ENCODE measurements at regions not wholly inside any gene's neighbourhood (a gene's known extent, or its start where the extent isn't known, plus 50 kb on each side); places are given as distances from the start of the nearest gene placed in this dataset.
A peak's percentile ranks its signal among the peaks of the same experiment; 100 is the strongest.

GRCh38 chr5:17951392-17952169 is 317.3 kb downstream of the TAF11L14 start:
- peak overlapping the region; percentile 3 for H2AFZ ChIP-seq (ENCODE audit: low read length)
- no peak overlapping the region for H3K27ac ChIP-seq (ENCODE audit: insufficient read length, low read depth, low read length)
- no peak overlapping the region for H3K14ac ChIP-seq (ENCODE audit: insufficient read depth, low read length)
- no peaks in the 10 kb centered on the region for H3K27me3 ChIP-seq (ENCODE audit: insufficient read depth, low read length)
- H3K79me2 ChIP-seq (ENCODE audit: insufficient read depth, low read length) = no peaks in the 10 kb centered on the region
- no peak overlapping the region for H2BK15ac ChIP-seq (ENCODE audit: low read depth, low read length)
- peak overlapping the region; percentile 7 for H3K18ac ChIP-seq (ENCODE audit: insufficient read length, low read depth, low read length)
- Mint-ChIP-seq H3K9me3 (peaks cover 2 to 9% of the 10 kb centered on the region in 2 experiments; a peak in 2 of 5 replicates), H3K27ac (peak overlapping the region in 1 of 3 experiments; percentile 90; a peak in 3 of 7 replicates), H3K4me1 (peaks cover 12 to 14% of the 10 kb centered on the region in 2 experiments), H3K4me3 (no peak overlapping the region), H3K36me3 (ENCODE audit: insufficient read depth in 1 of 3, low read depth in 3 of 3) (peaks cover 0 to 5% (median 0%) of the 10 kb centered on the region in 3 experiments; a peak in 2 of 7 replicates), H3K27me3 (ENCODE audit: low read depth) (no peaks in the 10 kb centered on the region)
- no peak overlapping the region for H4K5ac ChIP-seq (ENCODE audit: insufficient read length, low read depth, low read length)
- H3K9ac ChIP-seq (ENCODE audit: extremely low read depth, insufficient read length, low read length) = no peak overlapping the region
- peak overlapping the region; percentile 45 for H2BK12ac ChIP-seq (ENCODE audit: insufficient read length, low read depth, low read length)
- DNase-seq = peak; percentile 89
- no peak overlapping the region for H4K8ac ChIP-seq (replicated peaks; ENCODE audit: insufficient read length, low read depth, low read length)
- H3K4ac ChIP-seq (ENCODE audit: low read depth, low read length) = no peak overlapping the region
- H3K23ac ChIP-seq (ENCODE audit: insufficient read length, low read depth, low read length) = no peak overlapping the region
- H4K20me1 ChIP-seq (ENCODE audit: control insufficient read depth, insufficient read depth, insufficient read length) = no peaks in the 10 kb centered on the region
- H3K23me2 ChIP-seq (ENCODE audit: insufficient read length, low read depth, low read length, poor library complexity, severe bottlenecking) = no peaks in the 10 kb centered on the region
- H3K56ac ChIP-seq (ENCODE audit: insufficient read length, low read depth, low read length) = no peak overlapping the region
- no peak overlapping the region for H2BK20ac ChIP-seq (ENCODE audit: low read depth, low read length, poor library complexity, severe bottlenecking)
- no peak overlapping the region for H4K91ac ChIP-seq (ENCODE audit: insufficient read length, low read depth, low read length)
- H3K9me3 ChIP-seq (ENCODE audit: control insufficient read depth, low read depth, low read length) = no peaks in the 10 kb centered on the region
- no peak overlapping the region for H2AK5ac ChIP-seq (ENCODE audit: insufficient read length, low read length)
- H3K79me1 ChIP-seq (ENCODE audit: insufficient read depth, low read depth, low read length, poor library complexity, severe bottlenecking) = no peaks in the 10 kb centered on the region
- WGBS (ENCODE audit: extremely low coverage, insufficient read length, low lambda C conversion rate) = no CpG with 5 or more reads among the region's 9 CpGs
- TF ChIP-seq CTCF (conservative IDR thresholded peaks at IDR 0.05) = peak; percentile 72
- H3T11ph ChIP-seq (ENCODE audit: low read length) = no peak overlapping the region
- no peak overlapping the region for H3K4me2 ChIP-seq (ENCODE audit: insufficient read depth, insufficient read length, low read length)
- no peaks in the 10 kb centered on the region for H3K4me1 ChIP-seq (ENCODE audit: insufficient read depth, low read length)
- no peak overlapping the region for H2BK120ac ChIP-seq (ENCODE audit: low read depth, low read length, poor library complexity, severe bottlenecking)
- H2BK5ac ChIP-seq (ENCODE audit: insufficient read length, low read length) = no peak overlapping the region

Measured in H9 (cell line).